ENCODE measurements at regions not wholly inside any gene's neighbourhood (a gene's known extent, or its start where the extent isn't known, plus 50 kb on each side); places are given as distances from the start of the nearest gene placed in this dataset.

- H3K4me3 ChIP-seq, result no peak overlapping the region
- TF ChIP-seq POLR2A (IDR thresholded peaks at IDR 0.05), result no peak
- TF ChIP-seq POLR2AphosphoS5 (IDR thresholded peaks at IDR 0.05), result no peak
- TF ChIP-seq CTCF (IDR thresholded peaks at IDR 0.05), result no peak
- no peak for TF ChIP-seq EP300 (IDR thresholded peaks at IDR 0.05; ENCODE audit: low read depth)
- no peaks in the 10 kb centered on the region for H3K27me3 ChIP-seq
- H3K27ac ChIP-seq, result no peak overlapping the region
- H3K9me3 ChIP-seq, result no peaks in the 10 kb centered on the region
- no peak for DNase-seq
- in situ Hi-C loops (cut with MboI; ENCODE audit: low pct_ligation_motif_present in 1 of 4, low pct_unique_long_range_greater_than_20kb in 1 of 4, low sequenced_read_pairs in 3 of 4), result no loop called here
- intact Hi-C loops (cut with DNase I; ENCODE audit: low total_unique reads), result no loop called here
- WGBS, 2 donors (ENCODE audit: low coverage in 1 of 2), result 90% methylated on average over 1 of the region's 1 CpG; no CpG with 5 or more reads in 1 of the 2 donors
- no peaks in the 10 kb centered on the region for H3K4me1 ChIP-seq
- H3K36me3 ChIP-seq, result no peaks in the 10 kb centered on the region
Measured at GRCh38 chr10:6881987-6882386, 301.9 kb upstream of the PRKCQ start.

GRCh38 chr10:6877722-6878392, 297.8 kb upstream of the PRKCQ start:
- Histone ChIP-seq H3K4me1 (no peaks in the 10 kb centered on the region), H3K27me3 (no peaks in the 10 kb centered on the region), H3K4me3 (no peak overlapping the region), H3K27ac (no peak overlapping the region), H3K9me3 (no peaks in the 10 kb centered on the region), H3K36me3 (no peaks in the 10 kb centered on the region)
- intact Hi-C loops (cut with DNase I; ENCODE audit: low total_unique reads) (no loop called here), in situ Hi-C loops (cut with MboI; ENCODE audit: low pct_ligation_motif_present in 1 of 4, low pct_unique_long_range_greater_than_20kb in 1 of 4, low sequenced_read_pairs in 3 of 4) (no loop called here)
- no peak for DNase-seq
- TF ChIP-seq POLR2A (IDR thresholded peaks at IDR 0.05) (no peak), EP300 (IDR thresholded peaks at IDR 0.05; ENCODE audit: low read depth) (no peak), POLR2AphosphoS5 (IDR thresholded peaks at IDR 0.05) (no peak), CTCF (IDR thresholded peaks at IDR 0.05) (no peak)
- WGBS, 2 donors (ENCODE audit: low coverage in 1 of 2), result 47 to 57% methylated on average over 6 to 11 of the region's 11 CpGs

- Histone ChIP-seq H3K4me3 (no peak overlapping the region), H3K4me1 (no peaks in the 10 kb centered on the region), H3K9me3 (no peaks in the 10 kb centered on the region), H3K27me3 (no peaks in the 10 kb centered on the region), H3K36me3 (no peaks in the 10 kb centered on the region), H3K27ac (no peak overlapping the region)
- intact Hi-C loops (cut with DNase I; ENCODE audit: low total_unique reads) (no loop called here), in situ Hi-C loops (cut with MboI; ENCODE audit: low pct_ligation_motif_present in 1 of 4, low pct_unique_long_range_greater_than_20kb in 1 of 4, low sequenced_read_pairs in 3 of 4) (no loop called here)
- TF ChIP-seq CTCF (IDR thresholded peaks at IDR 0.05) (no peak), EP300 (IDR thresholded peaks at IDR 0.05; ENCODE audit: low read depth) (no peak), POLR2A (IDR thresholded peaks at IDR 0.05) (no peak), POLR2AphosphoS5 (IDR thresholded peaks at IDR 0.05) (no peak)
- DNase-seq, result no peak
- WGBS, 2 donors (ENCODE audit: low coverage in 1 of 2), result 74 to 80% methylated on average over 2 to 12 of the region's 12 CpGs
Measured at GRCh38 chr10:6877336-6877721, 297.3 kb upstream of the PRKCQ start.

GRCh38 chr10:6875269-6875865, 295.3 kb upstream of the PRKCQ start:
- TF ChIP-seq CTCF (IDR thresholded peaks at IDR 0.05) (no peak), POLR2AphosphoS5 (IDR thresholded peaks at IDR 0.05) (no peak), POLR2A (IDR thresholded peaks at IDR 0.05) (no peak), EP300 (IDR thresholded peaks at IDR 0.05; ENCODE audit: low read depth) (no peak)
- in situ Hi-C loops (cut with MboI; ENCODE audit: low pct_ligation_motif_present in 1 of 4, low pct_unique_long_range_greater_than_20kb in 1 of 4, low sequenced_read_pairs in 3 of 4) (no loop called here), intact Hi-C loops (cut with DNase I; ENCODE audit: low total_unique reads) (no loop called here)
- no peak overlapping the region for H3K27ac ChIP-seq
- 52 to 65% methylated on average over 5 to 7 of the region's 7 CpGs for WGBS, 2 donors (ENCODE audit: low coverage in 1 of 2)
- H3K9me3 ChIP-seq, result no peaks in the 10 kb centered on the region
- no peaks in the 10 kb centered on the region for H3K36me3 ChIP-seq
- H3K27me3 ChIP-seq, result no peaks in the 10 kb centered on the region
- no peak overlapping the region for H3K4me3 ChIP-seq
- H3K4me1 ChIP-seq, result no peaks in the 10 kb centered on the region
- DNase-seq, result no peak

Data from transverse colon (tissue), 4 donors.